K562 (cell line): ENCODE measurements at regions not wholly inside any gene's neighbourhood (a gene's known extent, or its start where the extent isn't known, plus 50 kb on each side); places are given as distances from the start of the nearest gene placed in this dataset.

Experiments used
- MEF2A ChIP-seq: IDR thresholded peaks from 2 replicates; pipeline ENCODE4 v1.6.1; 2011; ENCODE audit warnings: low read depth, mild to moderate bottlenecking, low read length, moderate library complexity; ENCODE audit not compliant: control insufficient read depth
- MXI1 ChIP-seq: IDR thresholded peaks from 2 replicates; pipeline ENCODE4 v1.6.1; 2011; ENCODE audit warnings: low read depth, mild to moderate bottlenecking, improper control_type of control experiment, low read length
- SP1 ChIP-seq: sonication (generic); formaldehyde crosslinking; IDR thresholded peaks from 2 replicates; pipeline ENCODE4 v1.8.1; 2022; ENCODE audit warnings: mild to moderate bottlenecking, missing genetic modification reagents
- YY1 ChIP-seq, 3 experiments: IDR thresholded peaks; 2 replicates each; pipeline ENCODE4 v1.6.1; 2011; ENCODE audit warnings: low read length in 2 of 3, mild to moderate bottlenecking in 2 of 3, moderate library complexity in 2 of 3, borderline replicate concordance in 1 of 3, control low read depth in 1 of 3, low read depth in 1 of 3; ENCODE audit not compliant: insufficient read depth in 3 of 3, insufficient replicate concordance in 2 of 3, control insufficient read depth in 1 of 3, insufficient read length in 1 of 3; ENCODE audit errors: extremely low read depth in 1 of 3

DNA sequence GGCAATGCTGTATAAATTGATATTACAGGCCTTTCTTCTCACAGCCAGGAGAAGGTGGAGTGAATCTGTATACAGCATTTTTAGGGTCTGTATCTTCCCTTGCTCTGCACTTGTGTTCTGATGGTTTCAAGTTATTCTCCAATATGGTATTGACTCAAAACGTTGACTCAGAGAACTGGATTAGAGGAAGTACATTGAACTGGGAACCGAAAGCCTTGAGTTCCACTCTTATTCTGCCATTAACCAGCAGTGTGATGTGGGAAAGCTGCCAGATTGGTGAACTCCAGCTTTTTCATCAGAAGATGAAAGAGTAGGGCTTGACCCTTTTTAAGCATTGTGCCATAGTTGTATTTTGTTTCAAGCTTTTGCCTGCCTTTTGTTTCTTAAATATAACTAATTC is 167.7 kb downstream of the SPRY2 start:
- TF ChIP-seq MXI1 (no peak), SP1 (no peak), MEF2A (no peak), YY1 (IDR thresholded peaks at IDR 0.05; ENCODE audit: borderline replicate concordance in 1 of 3, control insufficient read depth in 1 of 3, extremely low read depth in 1 of 3, insufficient read depth in 3 of 3, insufficient read length in 1 of 3, insufficient replicate concordance in 2 of 3, low read depth in 1 of 3, low read length in 2 of 3) (no peak)
